NCI-H1436 treated with DMSO at 0.1 percent for 48 hours (cell line): ENCODE measurements at regions not wholly inside any gene's neighbourhood (a gene's known extent, or its start where the extent isn't known, plus 50 kb on each side); places are given as distances from the start of the nearest gene placed in this dataset.

Experiments
- DNase-seq: peaks from one replicate; lab custom pipeline; 2025; lab: John Stamatoyannopoulos, UW

- no peak for DNase-seq
Measured at GRCh38 chr20:58162986-58163385, 65.5 kb downstream of the ANKRD60 start.

GRCh38 chr20:58161192-58161591 lies 67.3 kb downstream of the ANKRD60 start:
- DNase-seq = no peak

- DNase-seq = no peak
Measured at GRCh38 chr20:58160451-58161061, 67.9 kb downstream of the ANKRD60 start.

GRCh38 chr20:58155148-58155925 lies 73.1 kb downstream of the ANKRD60 start:
- no peak for DNase-seq

- DNase-seq = no peak
Measured at GRCh38 chr20:58154113-58154512, 74.3 kb downstream of the ANKRD60 start.

GRCh38 chr20:58153121-58153520 lies 75.3 kb downstream of the ANKRD60 start:
- no peak for DNase-seq

- peak; percentile 17 for DNase-seq
Measured at GRCh38 chr20:58150772-58151171, 77.7 kb downstream of the ANKRD60 start.

GRCh38 chr20:58149437-58150091 lies 78.9 kb downstream of the ANKRD60 start:
- DNase-seq = no peak

- DNase-seq = no peak
Measured at GRCh38 chr20:58148891-58149290, 79.6 kb downstream of the ANKRD60 start.

- no peak for DNase-seq
Measured at GRCh38 chr20:58147628-58148370, 80.7 kb downstream of the ANKRD60 start.

- DNase-seq = no peak
Measured at GRCh38 chr20:58146746-58147140, 81.7 kb downstream of the ANKRD60 start.

GRCh38 chr20:58146081-58146745 lies 82.2 kb downstream of the ANKRD60 start:
- no peak for DNase-seq

- no peak for DNase-seq
Measured at GRCh38 chr20:58145506-58146080, 82.9 kb downstream of the ANKRD60 start.

- no peak for DNase-seq
Measured at GRCh38 chr20:58144096-58144495, 84.4 kb downstream of the ANKRD60 start.

GRCh38 chr20:58143531-58143930 lies 84.9 kb downstream of the ANKRD60 start:
- no peak for DNase-seq

GRCh38 chr20:58142843-58143185 lies 85.6 kb downstream of the ANKRD60 start:
- DNase-seq = no peak

- no peak for DNase-seq
Measured at GRCh38 chr20:58141971-58142842, 86.2 kb downstream of the ANKRD60 start.

GRCh38 chr20:58141496-58141895 lies 87.0 kb downstream of the ANKRD60 start:
- DNase-seq = no peak

- DNase-seq = no peak
Measured at GRCh38 chr20:58140787-58141425, 87.5 kb downstream of the ANKRD60 start.
